ENCODE measurements at regions not wholly inside any gene's neighbourhood (a gene's known extent, or its start where the extent isn't known, plus 50 kb on each side); places are given as distances from the start of the nearest gene placed in this dataset.

DNA sequence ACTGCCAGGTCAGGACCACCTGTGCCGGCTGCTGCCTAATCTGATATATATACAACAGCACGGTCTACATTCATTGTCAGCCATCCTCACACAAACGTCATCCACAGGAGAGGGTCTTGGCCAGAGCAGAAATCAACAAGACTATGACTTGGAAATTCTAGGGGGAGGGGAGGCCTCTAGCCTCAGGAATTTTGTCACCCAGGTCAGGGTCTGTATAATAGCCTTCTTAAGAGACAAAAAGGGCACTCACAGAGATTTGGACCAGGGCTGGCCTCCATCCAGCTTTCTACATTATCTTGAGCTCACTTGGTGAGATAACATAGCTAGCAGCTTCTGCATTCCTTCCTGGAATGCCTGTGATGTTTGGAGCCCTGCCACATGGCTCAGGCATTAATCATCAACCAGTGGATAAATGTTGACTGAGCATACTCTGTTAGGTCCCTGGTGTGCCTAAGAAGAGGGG lies 50.4 kb upstream of the CTIF start:
- peak; percentile 78 for DNase-seq (ENCODE audit: low spot score)

DNA sequence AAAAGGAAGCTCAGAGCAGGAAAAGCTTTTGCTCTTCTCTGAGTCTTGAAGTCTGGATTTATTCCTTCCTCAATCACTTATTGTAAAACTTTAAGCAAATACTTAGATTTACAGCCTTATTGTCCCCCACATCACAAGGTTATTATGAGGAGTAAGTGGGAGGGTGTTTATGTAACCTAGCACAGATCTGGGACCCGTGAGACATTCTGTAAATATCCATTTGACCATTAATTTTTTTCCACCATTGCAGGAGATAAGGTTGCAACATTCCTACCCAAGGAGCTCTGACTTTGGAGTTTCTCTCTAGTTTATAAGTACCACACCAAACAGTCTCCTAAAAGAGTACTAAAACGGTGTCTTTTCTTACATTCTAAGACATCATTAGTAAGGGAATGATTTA lies 52.1 kb upstream of the CTIF start:
- DNase-seq (ENCODE audit: low spot score), result no peak

GRCh38 chr18:48485828-48486405 lies 52.9 kb upstream of the CTIF start:
- DNase-seq (ENCODE audit: low spot score), result no peak

DNA sequence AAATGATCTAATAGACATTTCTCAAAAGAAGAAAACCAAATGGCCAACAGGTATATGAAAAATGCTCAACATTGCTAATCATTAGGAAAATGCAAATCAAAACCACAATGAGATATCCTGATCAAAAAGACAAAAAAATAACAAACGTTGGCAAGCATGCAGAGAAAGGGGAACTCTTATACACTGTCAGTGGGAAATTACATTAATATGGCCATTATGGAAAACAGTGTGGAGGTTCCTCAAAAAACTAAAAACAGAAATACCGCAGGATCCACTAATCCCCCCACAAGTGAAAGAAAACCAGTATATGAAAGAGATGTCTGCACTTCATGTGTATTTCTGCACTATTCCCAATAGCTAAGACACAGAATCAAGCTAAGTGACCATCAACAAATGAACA lies 57.7 kb upstream of the CTIF start:
- DNase-seq (ENCODE audit: low spot score), result no peak

- DNase-seq (ENCODE audit: low spot score), result no peak
These were observed 59.3 kb upstream of the CTIF start for GRCh38 chr18:48479531-48479930.

DNA sequence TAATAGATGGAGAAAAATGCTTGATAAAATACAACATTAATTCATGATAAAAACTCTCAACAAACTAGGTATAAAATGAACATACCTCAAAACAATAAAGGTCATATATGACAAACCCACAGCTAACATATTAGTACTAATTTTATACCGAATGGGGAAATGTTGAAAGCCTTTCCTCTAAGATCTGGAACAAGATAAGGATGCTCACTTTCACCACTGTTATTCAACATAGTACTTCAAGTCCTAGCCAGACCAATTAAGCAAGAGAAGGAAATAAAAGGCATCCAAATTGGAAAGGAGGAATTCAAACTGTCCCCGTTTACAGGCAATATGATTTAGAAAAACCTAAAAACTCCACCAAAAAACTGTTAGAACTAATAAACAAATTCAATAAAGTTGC lies 61.5 kb upstream of the CTIF start:
- DNase-seq (ENCODE audit: low spot score), result no peak

GRCh38 chr18:48476550-48476917 lies 62.3 kb upstream of the CTIF start:
- DNase-seq (ENCODE audit: low spot score), result no peak

- no peak for DNase-seq (ENCODE audit: low spot score)
These were observed 62.9 kb upstream of the CTIF start for GRCh38 chr18:48475635-48476549.

- DNase-seq (ENCODE audit: low spot score), result no peak
These were observed 64.6 kb upstream of the ZBTB7C start for GRCh38 chr18:48473816-48474215.

GRCh38 chr18:48472610-48473009 lies 63.4 kb upstream of the ZBTB7C start:
- no peak for DNase-seq (ENCODE audit: low spot score)

GRCh38 chr18:48470484-48471180 lies 61.4 kb upstream of the ZBTB7C start:
- DNase-seq (ENCODE audit: low spot score), result no peak

- no peak for DNase-seq (ENCODE audit: low spot score)
These were observed 59.0 kb upstream of the ZBTB7C start for GRCh38 chr18:48468151-48468550.

DNA sequence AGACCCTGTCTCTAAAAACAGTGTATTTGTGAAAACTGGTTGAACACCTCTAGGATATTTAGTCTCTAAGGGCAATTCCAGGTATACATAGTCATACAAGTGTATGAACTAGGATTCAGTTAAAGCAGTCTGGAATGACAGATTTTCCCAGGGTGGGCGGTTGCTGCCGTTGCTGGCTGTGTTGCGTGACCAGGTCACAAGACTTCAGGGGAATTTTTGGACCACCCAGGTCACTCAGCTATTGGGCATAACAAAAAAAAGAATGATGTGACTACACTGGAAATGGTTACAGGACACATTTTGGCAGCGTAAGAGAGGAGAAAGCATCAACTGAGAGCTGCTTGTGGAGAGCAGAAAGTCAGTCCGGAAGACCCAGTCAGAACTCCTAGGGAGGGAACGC lies 58.0 kb upstream of the ZBTB7C start:
- DNase-seq (ENCODE audit: low spot score), result no peak

DNA sequence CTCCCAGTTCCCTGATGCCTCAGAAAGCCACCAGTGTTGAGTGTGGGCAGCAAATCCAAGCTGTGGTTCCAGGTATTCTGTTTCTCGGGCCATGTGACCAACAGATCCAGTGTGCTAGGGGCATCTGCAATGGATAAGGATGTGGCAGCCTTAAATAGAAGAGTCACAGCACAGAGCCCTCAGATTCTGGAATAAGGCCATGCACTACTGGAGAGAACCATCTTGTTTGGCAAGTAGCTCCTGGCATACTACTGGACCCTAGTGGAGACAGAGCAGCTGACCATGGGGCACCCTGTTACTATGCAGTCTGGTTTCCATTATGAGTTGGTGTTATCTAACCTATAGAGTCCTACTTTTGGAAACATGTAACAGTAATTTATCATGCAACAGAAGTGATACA lies 53.3 kb upstream of the ZBTB7C start:
- no peak for DNase-seq (ENCODE audit: low spot score)

GRCh38 chr18:48460929-48461583 lies 51.9 kb upstream of the ZBTB7C start:
- DNase-seq (ENCODE audit: low spot score), result no peak

- no peak for DNase-seq (ENCODE audit: low spot score)
These were observed 50.3 kb upstream of the ZBTB7C start for GRCh38 chr18:48459465-48459864.

DNA sequence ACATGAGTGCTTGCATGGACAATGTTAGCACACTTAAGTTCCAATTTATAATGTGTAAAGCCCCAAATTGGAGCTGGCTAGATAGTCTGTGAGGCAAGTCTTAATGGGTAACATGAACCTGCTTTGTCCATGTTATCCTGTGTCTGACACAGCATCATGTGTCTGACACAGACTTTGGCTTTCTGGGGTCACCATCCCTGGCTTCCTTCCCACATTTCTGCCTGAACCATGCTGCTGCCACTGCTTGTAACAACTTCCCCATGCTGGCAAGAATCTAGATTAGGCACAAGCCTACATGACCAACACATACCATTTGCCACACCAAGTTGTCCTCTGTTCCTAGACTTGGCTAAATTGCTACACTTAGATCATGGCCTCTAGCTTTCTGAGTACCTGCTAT lies 49.8 kb upstream of the ZBTB7C start:
- no peak for DNase-seq (ENCODE audit: low spot score)
